Gastroesophageal sphincter (tissue), 4 donors: ENCODE measurements at regions not wholly inside any gene's neighbourhood (a gene's known extent, or its start where the extent isn't known, plus 50 kb on each side); places are given as distances from the start of the nearest gene placed in this dataset.

Source experiments
- ATAC-seq: fragments of 150-250 bp; one replicate; pipeline ENCODE4 v1.9.1; 2016; ENCODE audit warnings: mild to moderate bottlenecking, moderate library complexity
- H3K27ac ChIP-seq, 4 donors: fragments of 200-600 bp; sonication (generic) in 3 of 4; 1 replicate in 3 of 4; 2 replicates in 1 of 4; pipeline ENCODE4 v1.5.1; 2016 to 2019
- H3K27me3 ChIP-seq: fragments of 200-600 bp; sonication (generic); one replicate; pipeline ENCODE4 v1.5.1; 2019
- H3K36me3 ChIP-seq, 2 donors: fragments of 200-600 bp; sonication (generic); one replicate each; pipeline ENCODE4 v1.5.1; 2019; ENCODE audit warnings: control low read depth in 1 of 2
- H3K4me1 ChIP-seq, 3 donors: fragments of 200-600 bp; sonication (generic); 1 replicate in 2 of 3; 2 replicates in 1 of 3; pipeline ENCODE4 v1.5.1; 2016 to 2019; ENCODE audit warnings: control low read depth in 2 of 3
- H3K4me3 ChIP-seq, 2 donors: fragments of 200-600 bp; sonication (generic); one replicate each; pipeline ENCODE4 v1.5.1; 2019; ENCODE audit warnings: mild to moderate bottlenecking in 1 of 2, moderate library complexity in 1 of 2
- H3K9me3 ChIP-seq, 3 donors: fragments of 200-600 bp; sonication (generic); one replicate each; pipeline ENCODE4 v1.5.1; 2017 to 2019; ENCODE audit warnings: control low read depth in 2 of 3
- EP300 ChIP-seq: sonication (generic); formaldehyde crosslinking; IDR thresholded peaks from one replicate; pipeline ENCODE4 v1.6.1; 2017; ENCODE audit warnings: antibody characterized with exemption, mild to moderate bottlenecking
- POLR2A ChIP-seq, 2 donors: fragments of 450-650 bp; IDR thresholded peaks; one replicate each; pipeline ENCODE4 v1.6.1; 2017; ENCODE audit warnings: antibody characterized with exemption in 2 of 2, mild to moderate bottlenecking in 2 of 2, moderate library complexity in 1 of 2
- POLR2AphosphoS5 ChIP-seq: sonication (generic); formaldehyde crosslinking; IDR thresholded peaks from one replicate; pipeline ENCODE4 v1.6.1; 2017; ENCODE audit warnings: antibody characterized with exemption
- WGBS, 2 donors: methylation state at CpG; one replicate each; pipeline ENCODE4 v1.1.5; 2018; ENCODE audit warnings: low coverage in 1 of 2; 5-methylcytosine and 5-hydroxymethylcytosine counted together
- TF ChIP-seq, protein P1 (sequence below), 4 experiments: fragments of 200-600 bp in 2 of 4; fragments of 450-650 bp in 2 of 4; sonication (generic) in 1 of 4; IDR thresholded peaks; one replicate each; pipeline ENCODE4 v1.5.1; 2017 to 2019; ENCODE audit warnings: antibody characterized with exemption in 4 of 4, mild to moderate bottlenecking in 2 of 4, moderate library complexity in 2 of 4

DNA sequence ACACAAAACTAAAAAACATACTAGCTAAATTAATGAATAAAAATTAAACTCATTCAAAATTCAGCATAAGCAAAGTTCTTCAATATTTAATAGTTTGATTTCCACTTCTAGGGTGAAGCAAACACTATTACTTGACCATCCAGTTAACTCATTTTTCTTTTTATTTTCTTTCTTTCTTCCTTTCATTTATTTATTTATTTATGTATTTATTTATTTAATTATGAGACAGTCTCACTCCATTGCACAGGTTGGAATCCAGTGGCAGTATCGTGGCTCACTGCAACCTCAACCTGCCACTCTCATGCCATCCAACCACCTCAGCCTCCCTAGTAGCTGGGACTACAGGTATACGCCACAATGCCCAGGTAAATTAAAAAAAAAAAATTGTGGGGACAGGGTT, 2069.5 kb downstream of the NCAM2 start:
- 0% methylated on average over 1 to 2 of the region's 2 CpGs for WGBS, 2 donors
- no peak overlapping the region for H3K27ac ChIP-seq
- H3K9me3 ChIP-seq: peaks cover 0 to 2% (median 0%) of the 10 kb centered on the region in 3 donors
- no peaks in the 10 kb centered on the region for H3K36me3 ChIP-seq
- H3K4me1 ChIP-seq: no peaks in the 10 kb centered on the region
- no peak overlapping the region for H3K4me3 ChIP-seq
- no peak for ATAC-seq
- H3K27me3 ChIP-seq: no peaks in the 10 kb centered on the region
- no peak for TF ChIP-seq EP300
- TF ChIP-seq POLR2A (IDR thresholded peaks at IDR 0.05): no peak
- TF ChIP-seq POLR2AphosphoS5: no peak
- TF ChIP-seq, protein P1, sequence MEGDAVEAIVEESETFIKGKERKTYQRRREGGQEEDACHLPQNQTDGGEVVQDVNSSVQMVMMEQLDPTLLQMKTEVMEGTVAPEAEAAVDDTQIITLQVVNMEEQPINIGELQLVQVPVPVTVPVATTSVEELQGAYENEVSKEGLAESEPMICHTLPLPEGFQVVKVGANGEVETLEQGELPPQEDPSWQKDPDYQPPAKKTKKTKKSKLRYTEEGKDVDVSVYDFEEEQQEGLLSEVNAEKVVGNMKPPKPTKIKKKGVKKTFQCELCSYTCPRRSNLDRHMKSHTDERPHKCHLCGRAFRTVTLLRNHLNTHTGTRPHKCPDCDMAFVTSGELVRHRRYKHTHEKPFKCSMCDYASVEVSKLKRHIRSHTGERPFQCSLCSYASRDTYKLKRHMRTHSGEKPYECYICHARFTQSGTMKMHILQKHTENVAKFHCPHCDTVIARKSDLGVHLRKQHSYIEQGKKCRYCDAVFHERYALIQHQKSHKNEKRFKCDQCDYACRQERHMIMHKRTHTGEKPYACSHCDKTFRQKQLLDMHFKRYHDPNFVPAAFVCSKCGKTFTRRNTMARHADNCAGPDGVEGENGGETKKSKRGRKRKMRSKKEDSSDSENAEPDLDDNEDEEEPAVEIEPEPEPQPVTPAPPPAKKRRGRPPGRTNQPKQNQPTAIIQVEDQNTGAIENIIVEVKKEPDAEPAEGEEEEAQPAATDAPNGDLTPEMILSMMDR (IDR thresholded peaks at IDR 0.05): no peak

DNA sequence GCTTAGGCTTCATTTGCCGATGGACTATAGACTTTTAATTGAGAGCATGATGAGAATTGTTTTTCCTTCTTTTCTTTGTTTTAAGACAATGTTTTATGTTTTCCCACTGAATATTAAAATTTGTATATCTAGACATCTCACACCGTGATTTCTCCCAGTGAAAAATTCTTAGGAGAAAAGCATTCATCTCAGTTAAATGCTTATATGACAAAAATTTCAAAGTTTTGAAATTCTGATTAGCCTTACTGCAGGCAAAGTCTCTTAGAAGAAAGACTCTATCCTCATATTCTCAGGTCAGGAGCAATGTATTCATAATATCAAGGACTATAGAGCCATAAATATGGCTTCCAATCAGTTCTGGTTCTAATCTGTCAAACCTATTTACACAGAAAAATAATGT, 2085.0 kb downstream of the NCAM2 start:
- 89 to 100% methylated on average over 2 of the region's 2 CpGs for WGBS, 2 donors
- Histone ChIP-seq H3K27ac (no peak overlapping the region), H3K27me3 (no peaks in the 10 kb centered on the region), H3K4me1 (no peaks in the 10 kb centered on the region), H3K4me3 (no peak overlapping the region), H3K9me3 (no peaks in the 10 kb centered on the region), H3K36me3 (no peaks in the 10 kb centered on the region)
- ATAC-seq: no peak
- TF ChIP-seq, protein P1 (IDR thresholded peaks at IDR 0.05): no peak
- no peak for TF ChIP-seq POLR2A (IDR thresholded peaks at IDR 0.05)
- TF ChIP-seq POLR2AphosphoS5: no peak
- TF ChIP-seq EP300: no peak

DNA sequence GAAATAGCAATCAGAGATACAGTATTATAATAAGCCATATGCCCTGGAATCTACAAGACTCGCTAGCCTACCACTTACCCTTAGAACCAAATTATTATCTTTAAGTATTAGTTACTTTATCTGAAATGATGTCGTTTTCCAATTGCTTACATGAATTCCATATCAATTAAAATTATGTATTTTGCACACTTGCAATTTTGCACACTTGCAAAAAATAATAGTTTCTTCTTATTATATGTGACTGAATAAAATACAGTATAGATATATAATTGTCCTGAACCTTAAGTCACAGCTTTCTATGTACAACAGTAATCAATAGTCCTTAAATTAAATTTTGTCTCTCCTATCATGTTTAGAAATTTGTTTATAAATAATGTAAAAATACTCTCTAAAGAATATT, 2095.1 kb downstream of the NCAM2 start:
- H3K4me3 ChIP-seq: no peak overlapping the region
- WGBS, 2 donors: 75 to 81% methylated on average over 2 of the region's 2 CpGs
- no peak for ATAC-seq

DNA sequence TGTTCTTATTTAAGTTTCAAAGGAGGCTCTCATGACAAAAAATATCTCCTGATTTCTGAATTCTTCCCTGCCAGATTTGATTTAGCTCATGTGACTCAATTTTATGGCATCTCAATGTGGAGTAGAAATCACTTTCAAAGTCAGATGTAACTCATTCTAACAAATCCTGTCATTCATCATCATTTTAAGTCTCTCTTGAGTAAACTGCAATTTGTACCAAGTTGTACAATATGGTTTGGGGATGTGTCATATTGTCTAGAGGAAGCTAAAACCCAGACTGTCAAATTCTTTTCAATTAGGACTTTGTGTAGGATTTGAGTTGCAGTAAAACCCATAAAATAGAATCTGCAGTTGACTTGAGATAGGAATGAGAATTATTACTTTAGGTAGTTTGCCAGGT, 2101.0 kb downstream of the NCAM2 start:
- no peak overlapping the region for H3K27ac ChIP-seq
- no peaks in the 10 kb centered on the region for H3K36me3 ChIP-seq
- H3K9me3 ChIP-seq: no peaks in the 10 kb centered on the region
- no peak for ATAC-seq
- no peaks in the 10 kb centered on the region for H3K27me3 ChIP-seq
- H3K4me1 ChIP-seq: no peaks in the 10 kb centered on the region
- H3K4me3 ChIP-seq: no peak overlapping the region
- TF ChIP-seq POLR2A (IDR thresholded peaks at IDR 0.05): no peak
- TF ChIP-seq POLR2AphosphoS5: no peak

More for the DNA sequence above, 2095.1 kb downstream of the NCAM2 start:
- H3K4me1 ChIP-seq: no peaks in the 10 kb centered on the region
- no peaks in the 10 kb centered on the region for H3K36me3 ChIP-seq
- no peak for TF ChIP-seq EP300
- no peaks in the 10 kb centered on the region for H3K9me3 ChIP-seq
- H3K27ac ChIP-seq: no peak overlapping the region
- H3K27me3 ChIP-seq: no peaks in the 10 kb centered on the region

DNA sequence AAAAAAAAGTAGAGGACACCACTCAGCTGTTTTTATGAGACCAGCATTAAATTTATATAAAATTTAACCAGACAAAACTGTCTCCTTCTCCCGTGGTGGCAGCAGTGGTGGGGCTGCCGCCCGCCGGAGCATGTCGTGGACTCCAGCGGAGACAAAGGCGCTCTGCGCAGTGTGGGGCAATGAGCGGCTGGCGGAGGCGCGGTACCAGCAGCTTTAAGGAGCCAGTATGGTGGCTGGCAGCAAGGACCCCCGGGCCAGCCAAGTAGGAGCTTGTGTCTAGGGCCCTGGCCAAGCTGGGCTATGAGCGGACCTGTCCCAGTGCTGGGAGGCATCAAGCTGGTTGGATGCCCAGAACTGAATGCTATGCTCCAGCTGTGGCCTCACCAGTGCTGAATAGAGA, 2102.9 kb downstream of the NCAM2 start:
- Histone ChIP-seq H3K4me3 (no peak overlapping the region), H3K27me3 (no peaks in the 10 kb centered on the region), H3K9me3 (no peaks in the 10 kb centered on the region), H3K27ac (no peak overlapping the region), H3K36me3 (no peaks in the 10 kb centered on the region), H3K4me1 (no peaks in the 10 kb centered on the region)
- TF ChIP-seq EP300 (no peak), POLR2AphosphoS5 (no peak), POLR2A (IDR thresholded peaks at IDR 0.05) (no peak)
- TF ChIP-seq, protein P1 (IDR thresholded peaks at IDR 0.05): no peak
- ATAC-seq: no peak
- WGBS, 2 donors: 90 to 100% methylated on average over 1 to 2 of the region's 14 CpGs

DNA sequence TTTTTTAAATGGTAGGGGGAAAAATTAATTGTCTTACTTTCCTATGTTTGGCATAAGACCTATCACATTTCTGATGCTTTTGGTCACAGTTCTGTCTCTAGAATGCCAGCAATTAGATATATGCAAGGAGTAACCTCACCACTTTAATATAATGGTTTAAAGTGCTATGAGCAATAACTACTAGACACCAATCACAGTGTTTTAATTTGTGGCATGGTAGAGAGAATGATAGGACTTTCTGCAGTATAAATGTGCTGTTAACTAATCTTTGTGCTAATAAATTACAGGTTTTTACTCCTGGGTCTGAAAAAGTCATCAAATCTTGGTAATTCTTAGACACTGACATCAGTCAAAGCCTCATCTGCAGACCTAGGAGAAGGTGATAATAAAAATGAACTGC, 2110.3 kb downstream of the NCAM2 start:
- Histone ChIP-seq H3K4me3 (no peak overlapping the region), H3K27me3 (no peaks in the 10 kb centered on the region), H3K9me3 (no peaks in the 10 kb centered on the region), H3K36me3 (no peaks in the 10 kb centered on the region), H3K4me1 (no peaks in the 10 kb centered on the region), H3K27ac (no peak overlapping the region)
- ATAC-seq: no peak
- TF ChIP-seq, protein P1 (IDR thresholded peaks at IDR 0.05): no peak
- no peak for TF ChIP-seq POLR2AphosphoS5
- TF ChIP-seq EP300: no peak
- TF ChIP-seq POLR2A (IDR thresholded peaks at IDR 0.05): no peak
